ENCODE measurements at regions not wholly inside any gene's neighbourhood (a gene's known extent, or its start where the extent isn't known, plus 50 kb on each side); places are given as distances from the start of the nearest gene placed in this dataset.

GRCh38 chr3:76969996-76970615 is 69.8 kb upstream of the ROBO2 start:
- WGBS, 2 donors = 51 to 63% methylated on average over 4 of the region's 4 CpGs
- no peak for TF ChIP-seq CTCF (IDR thresholded peaks at IDR 0.05)
- TF ChIP-seq EP300 (IDR thresholded peaks at IDR 0.05) = no peak
- no peak for TF ChIP-seq POLR2A (IDR thresholded peaks at IDR 0.05)
- TF ChIP-seq POLR2AphosphoS5 (IDR thresholded peaks at IDR 0.05) = no peak
- H3K9me3 ChIP-seq = no peaks in the 10 kb centered on the region
- no peaks in the 10 kb centered on the region for H3K4me1 ChIP-seq
- ATAC-seq (ENCODE audit: low FRiP score in 2 of 2) (no peak), DNase-seq (no peak)
- H3K4me3 ChIP-seq = no peak overlapping the region
- no peaks in the 10 kb centered on the region for H3K27me3 ChIP-seq
- no peak overlapping the region for H3K27ac ChIP-seq
- no peaks in the 10 kb centered on the region for H3K36me3 ChIP-seq

- WGBS, 2 donors = 61 to 66% methylated on average over 4 of the region's 4 CpGs
- no peak for TF ChIP-seq CTCF (IDR thresholded peaks at IDR 0.05)
- no peak for TF ChIP-seq POLR2AphosphoS5 (IDR thresholded peaks at IDR 0.05)
- TF ChIP-seq POLR2A (IDR thresholded peaks at IDR 0.05) = no peak
- no peak overlapping the region for H3K4me3 ChIP-seq
- DNase-seq (no peak), ATAC-seq (ENCODE audit: low FRiP score in 2 of 2) (no peak)
- H3K36me3 ChIP-seq = no peaks in the 10 kb centered on the region
- no peaks in the 10 kb centered on the region for H3K27me3 ChIP-seq
- no peaks in the 10 kb centered on the region for H3K9me3 ChIP-seq
- no peaks in the 10 kb centered on the region for H3K4me1 ChIP-seq
- no peak overlapping the region for H3K27ac ChIP-seq
Observed at GRCh38 chr3:76972624-76973296, 67.1 kb upstream of the ROBO2 start.

- no peak for DNase-seq
- Histone ChIP-seq H3K9me3 (no peaks in the 10 kb centered on the region), H3K27me3 (no peaks in the 10 kb centered on the region)
Observed at GRCh38 chr3:76976996-76977395, 62.9 kb upstream of the ROBO2 start.

GRCh38 chr3:76985645-76986044 is 54.3 kb upstream of the ROBO2 start:
- no peaks in the 10 kb centered on the region for H3K9me3 ChIP-seq
- H3K27me3 ChIP-seq = no peaks in the 10 kb centered on the region
- no peak overlapping the region for H3K27ac ChIP-seq
- ATAC-seq (ENCODE audit: low FRiP score in 2 of 2) (no peak), DNase-seq (no peak)
- no peak overlapping the region for H3K4me3 ChIP-seq
- no peak for TF ChIP-seq POLR2AphosphoS5 (IDR thresholded peaks at IDR 0.05)
- no peaks in the 10 kb centered on the region for H3K36me3 ChIP-seq
- H3K4me1 ChIP-seq = no peaks in the 10 kb centered on the region

More at GRCh38 chr3:76976996-76977395, 62.9 kb upstream of the ROBO2 start:
- H3K4me1 ChIP-seq = no peaks in the 10 kb centered on the region
- no peak overlapping the region for H3K4me3 ChIP-seq
- no peak overlapping the region for H3K27ac ChIP-seq
- TF ChIP-seq EP300 (IDR thresholded peaks at IDR 0.05) = no peak
- no peak for TF ChIP-seq POLR2A (IDR thresholded peaks at IDR 0.05)
- no peak for TF ChIP-seq POLR2AphosphoS5 (IDR thresholded peaks at IDR 0.05)
- no peak for TF ChIP-seq CTCF (IDR thresholded peaks at IDR 0.05)
- no peaks in the 10 kb centered on the region for H3K36me3 ChIP-seq
- ATAC-seq (ENCODE audit: low FRiP score in 2 of 2) = no peak

GRCh38 chr3:76986876-76987474 is 52.9 kb upstream of the ROBO2 start:
- Histone ChIP-seq H3K9me3 (no peaks in the 10 kb centered on the region), H3K4me3 (no peak overlapping the region), H3K36me3 (no peaks in the 10 kb centered on the region), H3K4me1 (no peaks in the 10 kb centered on the region), H3K27ac (no peak overlapping the region), H3K27me3 (no peaks in the 10 kb centered on the region)
- no peak for TF ChIP-seq CTCF (IDR thresholded peaks at IDR 0.05)
- TF ChIP-seq POLR2A (IDR thresholded peaks at IDR 0.05) = no peak
- no peak for TF ChIP-seq EP300 (IDR thresholded peaks at IDR 0.05)
- TF ChIP-seq POLR2AphosphoS5 (IDR thresholded peaks at IDR 0.05) = no peak
- ATAC-seq (ENCODE audit: low FRiP score in 2 of 2) (no peak), DNase-seq (no peak)
- 85 to 89% methylated on average over 11 of the region's 11 CpGs for WGBS, 2 donors

Small RNAs in the stretch of these regions (small RNA-seq; reads per million reads assigned to genes)
- 0 reads per million in 4 donors for gene RF00019
